ENCODE measurements at regions not wholly inside any gene's neighbourhood (a gene's known extent, or its start where the extent isn't known, plus 50 kb on each side); places are given as distances from the start of the nearest gene placed in this dataset.

DNA sequence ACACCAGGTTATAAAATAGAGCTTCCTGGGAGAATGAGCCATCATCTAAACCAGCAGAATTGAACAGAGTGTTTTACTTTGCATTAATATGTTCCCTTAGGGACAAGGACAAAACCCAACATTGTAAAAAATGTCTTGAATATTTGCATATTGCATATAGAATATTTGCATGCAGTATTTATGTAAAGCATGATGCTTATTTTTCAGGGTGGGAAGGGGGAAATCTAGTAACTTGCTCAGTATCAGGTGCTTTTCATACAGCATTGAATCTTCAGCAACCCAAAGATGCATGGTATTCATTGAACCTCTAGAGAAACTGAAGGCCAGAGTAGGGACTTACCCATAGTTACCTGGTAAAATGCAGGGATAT, 409.2 kb upstream of the ZMIZ1 start:
- TF ChIP-seq, protein P1, sequence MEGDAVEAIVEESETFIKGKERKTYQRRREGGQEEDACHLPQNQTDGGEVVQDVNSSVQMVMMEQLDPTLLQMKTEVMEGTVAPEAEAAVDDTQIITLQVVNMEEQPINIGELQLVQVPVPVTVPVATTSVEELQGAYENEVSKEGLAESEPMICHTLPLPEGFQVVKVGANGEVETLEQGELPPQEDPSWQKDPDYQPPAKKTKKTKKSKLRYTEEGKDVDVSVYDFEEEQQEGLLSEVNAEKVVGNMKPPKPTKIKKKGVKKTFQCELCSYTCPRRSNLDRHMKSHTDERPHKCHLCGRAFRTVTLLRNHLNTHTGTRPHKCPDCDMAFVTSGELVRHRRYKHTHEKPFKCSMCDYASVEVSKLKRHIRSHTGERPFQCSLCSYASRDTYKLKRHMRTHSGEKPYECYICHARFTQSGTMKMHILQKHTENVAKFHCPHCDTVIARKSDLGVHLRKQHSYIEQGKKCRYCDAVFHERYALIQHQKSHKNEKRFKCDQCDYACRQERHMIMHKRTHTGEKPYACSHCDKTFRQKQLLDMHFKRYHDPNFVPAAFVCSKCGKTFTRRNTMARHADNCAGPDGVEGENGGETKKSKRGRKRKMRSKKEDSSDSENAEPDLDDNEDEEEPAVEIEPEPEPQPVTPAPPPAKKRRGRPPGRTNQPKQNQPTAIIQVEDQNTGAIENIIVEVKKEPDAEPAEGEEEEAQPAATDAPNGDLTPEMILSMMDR (conservative IDR thresholded peaks at IDR 0.05; ENCODE audit: low read depth, low read length), result no peak
- no peak for TF ChIP-seq EZH2phosphoT487 (IDR thresholded peaks at IDR 0.05; ENCODE audit: borderline replicate concordance, low read length)

All from PC-3 (cell line).